ENCODE measurements at regions not wholly inside any gene's neighbourhood (a gene's known extent, or its start where the extent isn't known, plus 50 kb on each side); places are given as distances from the start of the nearest gene placed in this dataset.

GRCh38 chr10:77710081-77710551 is 72.5 kb upstream of the KCNMA1 start:
- intact Hi-C loops (cut with DNase I; ENCODE audit: low total_unique reads) = no loop called here
- no peak for TF ChIP-seq POLR2A (IDR thresholded peaks at IDR 0.05)
- TF ChIP-seq CTCF (IDR thresholded peaks at IDR 0.05) = no peak
- Histone ChIP-seq H3K27ac (no peak overlapping the region), H3K36me3 (no peaks in the 10 kb centered on the region), H3K9me3 (no peaks in the 10 kb centered on the region), H3K4me1 (no peaks in the 10 kb centered on the region), H3K27me3 (no peaks in the 10 kb centered on the region), H3K4me3 (no peak overlapping the region)
- DNase-seq = no peak

GRCh38 chr10:77707570-77707969 is 70.0 kb upstream of the KCNMA1 start:
- Histone ChIP-seq H3K27me3 (no peaks in the 10 kb centered on the region), H3K4me3 (no peak overlapping the region), H3K27ac (no peak overlapping the region), H3K4me1 (no peaks in the 10 kb centered on the region), H3K36me3 (no peaks in the 10 kb centered on the region), H3K9me3 (no peaks in the 10 kb centered on the region)
- DNase-seq = no peak
- intact Hi-C loops (cut with DNase I; ENCODE audit: low total_unique reads) = no loop called here
- TF ChIP-seq POLR2A (IDR thresholded peaks at IDR 0.05) = no peak
- TF ChIP-seq CTCF (IDR thresholded peaks at IDR 0.05) = no peak

GRCh38 chr10:77702166-77702565 is 64.6 kb upstream of the KCNMA1 start:
- H3K27me3 ChIP-seq = no peaks in the 10 kb centered on the region
- intact Hi-C loops (cut with DNase I; ENCODE audit: low total_unique reads) = no loop called here
- no peak overlapping the region for H3K27ac ChIP-seq
- no peak for DNase-seq
- H3K36me3 ChIP-seq = no peaks in the 10 kb centered on the region
- H3K4me1 ChIP-seq = no peaks in the 10 kb centered on the region
- no peaks in the 10 kb centered on the region for H3K9me3 ChIP-seq
- TF ChIP-seq POLR2A (IDR thresholded peaks at IDR 0.05) (no peak), CTCF (IDR thresholded peaks at IDR 0.05) (no peak)
- H3K4me3 ChIP-seq = no peak overlapping the region

- no peak overlapping the region for H3K27ac ChIP-seq
- no peak for TF ChIP-seq CTCF (IDR thresholded peaks at IDR 0.05)
- no peak for TF ChIP-seq POLR2A (IDR thresholded peaks at IDR 0.05)
- H3K4me1 ChIP-seq = no peaks in the 10 kb centered on the region
- no peaks in the 10 kb centered on the region for H3K9me3 ChIP-seq
- H3K4me3 ChIP-seq = no peak overlapping the region
- intact Hi-C loops (cut with DNase I; ENCODE audit: low total_unique reads) = no loop called here
- H3K27me3 ChIP-seq = no peaks in the 10 kb centered on the region
- no peak for DNase-seq
- no peaks in the 10 kb centered on the region for H3K36me3 ChIP-seq
Observed at GRCh38 chr10:77700086-77700485, 62.5 kb upstream of the KCNMA1 start.

GRCh38 chr10:77699080-77699645 is 61.6 kb upstream of the KCNMA1 start:
- Histone ChIP-seq H3K36me3 (no peaks in the 10 kb centered on the region), H3K4me3 (no peak overlapping the region), H3K9me3 (no peaks in the 10 kb centered on the region), H3K27ac (no peak overlapping the region), H3K4me1 (no peaks in the 10 kb centered on the region), H3K27me3 (no peaks in the 10 kb centered on the region)
- DNase-seq = no peak
- no peak for TF ChIP-seq CTCF (IDR thresholded peaks at IDR 0.05)
- no peak for TF ChIP-seq POLR2A (IDR thresholded peaks at IDR 0.05)
- intact Hi-C loops (cut with DNase I; ENCODE audit: low total_unique reads) = no loop called here
